HL-60 (cell line): ENCODE measurements at regions not wholly inside any gene's neighbourhood (a gene's known extent, or its start where the extent isn't known, plus 50 kb on each side); places are given as distances from the start of the nearest gene placed in this dataset.

Source experiments
- DNase-seq, 2 experiments: peaks; one replicate each; pipeline ENCODE4 v3.0.0-alpha.2; 2010 to 2020; ENCODE audit warnings: low read depth in 1 of 2, low spot score in 1 of 2
- H3K27ac ChIP-seq: fragments of 250-450 bp; sonication (Bioruptor Pico); replicated peaks from 2 replicates; pipeline ENCODE4 v1.5.1; 2020; ENCODE audit warnings: mild to moderate bottlenecking, moderate library complexity
- H3K27me3 ChIP-seq: fragments of 250-450 bp; sonication (Bioruptor Pico); 2 replicates; pipeline ENCODE4 v1.5.1; 2021; ENCODE audit warnings: mild to moderate bottlenecking, moderate library complexity; ENCODE audit not compliant: insufficient read depth, poor library complexity, severe bottlenecking
- H3K4me3 ChIP-seq: replicated peaks from 2 replicates; pipeline ENCODE4 v1.5.1; 2011; ENCODE audit warnings: mild to moderate bottlenecking, control low read depth, low read length; ENCODE audit not compliant: insufficient read depth
- GABPA ChIP-seq: IDR thresholded peaks from 2 replicates; pipeline ENCODE4 v1.6.1; 2012; ENCODE audit warnings: low read depth
- POLR2AphosphoS5 ChIP-seq: IDR thresholded peaks from 2 replicates; pipeline ENCODE4 v1.6.1; 2012; ENCODE audit warnings: low read depth
- REST ChIP-seq: IDR thresholded peaks from 2 replicates; pipeline ENCODE4 v1.6.1; 2012; ENCODE audit warnings: low read depth; ENCODE audit not compliant: insufficient replicate concordance
- SPI1 ChIP-seq: IDR thresholded peaks from 2 replicates; pipeline ENCODE4 v1.6.1; 2012; ENCODE audit warnings: low read depth, mild to moderate bottlenecking, borderline replicate concordance
- TF ChIP-seq, protein P1 (sequence below): IDR thresholded peaks from one replicate; pipeline ENCODE4 v1.5.1; 2011; ENCODE audit warnings: low read length, control low read depth, inconsistent platforms; ENCODE audit not compliant: insufficient read depth

DNA sequence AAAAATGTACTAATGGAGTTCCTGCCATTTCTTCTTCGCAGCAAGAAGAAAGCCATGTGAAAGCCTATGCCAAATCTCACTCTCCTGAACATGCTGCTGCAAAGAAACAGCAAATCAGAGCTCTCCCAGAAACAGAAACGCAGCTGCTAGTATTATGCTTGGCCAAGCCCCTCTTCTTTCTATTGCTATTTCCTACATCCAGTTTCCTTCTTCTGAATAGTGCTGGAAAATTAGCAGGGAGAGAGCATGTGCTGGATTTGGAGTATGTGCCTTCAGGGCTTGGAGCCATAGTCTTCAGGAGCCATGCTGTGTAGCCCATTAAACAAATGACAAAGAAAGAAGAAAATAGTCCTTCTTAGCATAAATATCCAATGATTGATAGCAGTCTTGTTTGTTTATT, 852.0 kb upstream of the PHF14 start:
- Histone ChIP-seq H3K4me3 (no peak overlapping the region), H3K27ac (no peak overlapping the region), H3K27me3 (no peaks in the 10 kb centered on the region)
- DNase-seq = no peak
- no peak for TF ChIP-seq GABPA
- no peak for TF ChIP-seq POLR2AphosphoS5
- no peak for TF ChIP-seq REST
- TF ChIP-seq SPI1 = no peak
- TF ChIP-seq, protein P1, sequence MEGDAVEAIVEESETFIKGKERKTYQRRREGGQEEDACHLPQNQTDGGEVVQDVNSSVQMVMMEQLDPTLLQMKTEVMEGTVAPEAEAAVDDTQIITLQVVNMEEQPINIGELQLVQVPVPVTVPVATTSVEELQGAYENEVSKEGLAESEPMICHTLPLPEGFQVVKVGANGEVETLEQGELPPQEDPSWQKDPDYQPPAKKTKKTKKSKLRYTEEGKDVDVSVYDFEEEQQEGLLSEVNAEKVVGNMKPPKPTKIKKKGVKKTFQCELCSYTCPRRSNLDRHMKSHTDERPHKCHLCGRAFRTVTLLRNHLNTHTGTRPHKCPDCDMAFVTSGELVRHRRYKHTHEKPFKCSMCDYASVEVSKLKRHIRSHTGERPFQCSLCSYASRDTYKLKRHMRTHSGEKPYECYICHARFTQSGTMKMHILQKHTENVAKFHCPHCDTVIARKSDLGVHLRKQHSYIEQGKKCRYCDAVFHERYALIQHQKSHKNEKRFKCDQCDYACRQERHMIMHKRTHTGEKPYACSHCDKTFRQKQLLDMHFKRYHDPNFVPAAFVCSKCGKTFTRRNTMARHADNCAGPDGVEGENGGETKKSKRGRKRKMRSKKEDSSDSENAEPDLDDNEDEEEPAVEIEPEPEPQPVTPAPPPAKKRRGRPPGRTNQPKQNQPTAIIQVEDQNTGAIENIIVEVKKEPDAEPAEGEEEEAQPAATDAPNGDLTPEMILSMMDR = no peak

- Histone ChIP-seq H3K27me3 (no peaks in the 10 kb centered on the region), H3K27ac (no peak overlapping the region), H3K4me3 (no peak overlapping the region)
- TF ChIP-seq, protein P1 = no peak
- TF ChIP-seq SPI1 (no peak), GABPA (no peak), REST (no peak), POLR2AphosphoS5 (no peak)
- DNase-seq = no peak
Observed at GRCh38 chr7:10122551-10123100, 851.0 kb upstream of the PHF14 start.

DNA sequence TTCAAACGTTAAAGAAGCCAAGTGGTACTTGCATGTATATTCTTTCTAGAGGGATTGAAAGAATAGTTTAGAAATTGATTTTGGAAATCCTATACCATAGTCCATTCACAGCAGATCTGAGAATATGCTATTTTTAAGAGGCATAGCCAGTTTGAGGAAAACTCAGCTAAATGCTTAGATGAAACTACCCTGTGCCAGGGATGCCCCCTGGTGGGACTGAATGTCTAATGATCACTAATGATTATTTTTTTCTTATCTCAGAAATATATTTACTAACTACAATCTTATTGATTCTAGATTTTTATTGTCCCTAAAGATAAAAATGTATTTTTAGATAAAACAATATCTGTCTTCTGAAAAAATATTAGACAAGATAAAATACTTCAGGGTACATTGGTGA, 844.9 kb upstream of the PHF14 start:
- DNase-seq = no peak
- TF ChIP-seq SPI1 (no peak), POLR2AphosphoS5 (no peak), GABPA (no peak), REST (no peak)
- TF ChIP-seq, protein P1 = no peak
- no peak overlapping the region for H3K27ac ChIP-seq
- no peaks in the 10 kb centered on the region for H3K27me3 ChIP-seq
- no peak overlapping the region for H3K4me3 ChIP-seq
